ENCODE measurements at regions not wholly inside any gene's neighbourhood (a gene's known extent, or its start where the extent isn't known, plus 50 kb on each side); places are given as distances from the start of the nearest gene placed in this dataset.

GRCh38 chr2:107461301-107461700 is 365.4 kb upstream of the RGPD4 start:
- TF ChIP-seq CTCF (IDR thresholded peaks at IDR 0.05) (no peak), GABPA (IDR thresholded peaks at IDR 0.05; ENCODE audit: low read depth) (no peak), YY1 (IDR thresholded peaks at IDR 0.05; ENCODE audit: low read depth) (no peak), MAX (IDR thresholded peaks at IDR 0.05; ENCODE audit: low read depth) (no peak)

Data from SK-N-SH (cell line).